ENCODE measurements at regions not wholly inside any gene's neighbourhood (a gene's known extent, or its start where the extent isn't known, plus 50 kb on each side); places are given as distances from the start of the nearest gene placed in this dataset.
"Not testable (repeated sequence)": the region's sequence is repeated elsewhere in the genome, so short reads cannot be mapped to it uniquely, and the experiment has no call there.

DNA sequence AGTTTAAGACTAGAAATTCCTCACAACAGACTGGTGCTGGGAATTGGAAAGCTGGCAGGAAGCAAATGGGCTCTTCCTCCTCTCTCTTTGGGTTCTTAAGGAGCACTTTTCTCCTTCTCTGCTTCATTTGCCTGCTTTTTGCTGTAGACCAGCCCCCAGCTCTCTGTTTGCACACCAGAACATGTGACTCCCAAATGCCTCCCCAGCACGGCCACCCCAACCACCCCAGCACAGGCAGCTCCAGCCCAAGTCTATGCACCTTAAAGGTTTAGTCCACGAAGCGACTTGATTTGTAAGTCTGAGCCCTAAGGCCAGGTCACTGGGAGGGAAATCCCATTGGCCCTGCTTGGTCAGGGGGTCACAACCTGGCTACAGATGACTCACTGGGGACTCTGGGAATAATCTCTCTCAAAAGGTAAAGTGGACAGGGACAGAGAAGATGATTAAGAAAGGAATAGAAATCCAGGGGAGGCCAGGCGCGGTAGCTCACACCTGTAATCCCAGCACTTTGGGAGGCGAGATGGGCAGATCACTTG lies 377.8 kb upstream of the PROK2 start:
- no peak for DNase-seq (ENCODE audit: low spot score)
- ChIA-PET CTCF (interaction anchor here (0.6 kb wide), 1 partner anchor 51 kb away, joined by 6 read pairs; no protein-coding TSS in a partner anchor), POLR2A (ENCODE audit: low non-redundant PET) (no interaction called here)
- TF ChIP-seq, protein P1, sequence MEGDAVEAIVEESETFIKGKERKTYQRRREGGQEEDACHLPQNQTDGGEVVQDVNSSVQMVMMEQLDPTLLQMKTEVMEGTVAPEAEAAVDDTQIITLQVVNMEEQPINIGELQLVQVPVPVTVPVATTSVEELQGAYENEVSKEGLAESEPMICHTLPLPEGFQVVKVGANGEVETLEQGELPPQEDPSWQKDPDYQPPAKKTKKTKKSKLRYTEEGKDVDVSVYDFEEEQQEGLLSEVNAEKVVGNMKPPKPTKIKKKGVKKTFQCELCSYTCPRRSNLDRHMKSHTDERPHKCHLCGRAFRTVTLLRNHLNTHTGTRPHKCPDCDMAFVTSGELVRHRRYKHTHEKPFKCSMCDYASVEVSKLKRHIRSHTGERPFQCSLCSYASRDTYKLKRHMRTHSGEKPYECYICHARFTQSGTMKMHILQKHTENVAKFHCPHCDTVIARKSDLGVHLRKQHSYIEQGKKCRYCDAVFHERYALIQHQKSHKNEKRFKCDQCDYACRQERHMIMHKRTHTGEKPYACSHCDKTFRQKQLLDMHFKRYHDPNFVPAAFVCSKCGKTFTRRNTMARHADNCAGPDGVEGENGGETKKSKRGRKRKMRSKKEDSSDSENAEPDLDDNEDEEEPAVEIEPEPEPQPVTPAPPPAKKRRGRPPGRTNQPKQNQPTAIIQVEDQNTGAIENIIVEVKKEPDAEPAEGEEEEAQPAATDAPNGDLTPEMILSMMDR (conservative IDR thresholded peaks at IDR 0.05; ENCODE audit: low read depth): no peak
- peak overlapping the region; percentile 64 for H3K27ac ChIP-seq

- peak overlapping the region; percentile 64 for H3K27ac ChIP-seq
- DNase-seq (ENCODE audit: low spot score): peak; percentile 81
- POLR2A ChIA-PET (ENCODE audit: low non-redundant PET): no interaction called here
Measured at GRCh38 chr3:72161881-72162595, 377.1 kb upstream of the PROK2 start.

DNA sequence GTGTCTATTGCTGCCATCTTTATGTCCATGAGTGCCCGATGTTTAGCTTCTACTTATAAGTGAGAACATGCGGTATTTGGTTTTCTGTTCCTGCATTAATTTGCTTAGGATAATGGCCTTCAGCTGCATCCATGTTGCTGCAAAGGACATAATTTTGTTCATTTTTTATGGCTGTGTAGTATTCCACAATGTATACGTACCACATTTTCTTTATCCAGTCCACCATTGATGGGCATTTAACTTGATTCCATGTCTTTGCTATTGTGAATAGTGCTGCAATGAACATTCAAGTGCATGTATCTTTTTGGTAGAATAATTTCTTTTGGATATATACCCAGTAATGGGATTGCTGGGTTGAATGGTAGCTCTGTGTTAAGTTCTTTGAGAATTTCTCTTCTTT lies 376.3 kb upstream of the PROK2 start:
- H3K27ac ChIP-seq; DNase-seq (ENCODE audit: low spot score); CTCF ChIA-PET; POLR2A ChIA-PET (ENCODE audit: low non-redundant PET): not testable (repeated sequence)

More at GRCh38 chr3:72161881-72162595, 377.1 kb upstream of the PROK2 start:
- CTCF ChIA-PET: no interaction called here
- TF ChIP-seq, protein P1 (conservative IDR thresholded peaks at IDR 0.05; ENCODE audit: low read depth): no peak

DNA sequence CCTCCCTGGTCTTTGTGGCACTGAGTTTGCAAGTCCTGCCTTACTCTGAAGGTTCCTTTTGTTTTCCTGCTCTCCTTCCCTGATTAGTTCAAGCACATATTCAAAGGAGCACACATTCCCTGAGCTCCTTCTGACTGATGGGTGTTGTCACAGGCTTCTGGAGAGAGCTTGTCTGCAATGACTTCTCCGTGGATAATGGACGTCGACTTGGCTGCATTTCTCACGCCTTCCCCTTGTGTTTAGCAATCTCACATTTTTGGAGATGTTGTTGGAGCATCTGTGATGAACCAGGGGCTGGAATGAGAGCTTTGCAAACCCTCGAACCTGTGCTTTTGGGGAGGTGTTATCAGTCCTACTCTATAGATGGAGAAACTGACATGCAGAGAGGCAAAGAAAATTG lies 375.4 kb upstream of the PROK2 start:
- CTCF ChIA-PET: no interaction called here
- no peak for DNase-seq (ENCODE audit: low spot score)
- TF ChIP-seq, protein P1 (conservative IDR thresholded peaks at IDR 0.05; ENCODE audit: low read depth): no peak
- H3K27ac ChIP-seq: no peak overlapping the region
- POLR2A ChIA-PET (ENCODE audit: low non-redundant PET): no interaction called here

DNA sequence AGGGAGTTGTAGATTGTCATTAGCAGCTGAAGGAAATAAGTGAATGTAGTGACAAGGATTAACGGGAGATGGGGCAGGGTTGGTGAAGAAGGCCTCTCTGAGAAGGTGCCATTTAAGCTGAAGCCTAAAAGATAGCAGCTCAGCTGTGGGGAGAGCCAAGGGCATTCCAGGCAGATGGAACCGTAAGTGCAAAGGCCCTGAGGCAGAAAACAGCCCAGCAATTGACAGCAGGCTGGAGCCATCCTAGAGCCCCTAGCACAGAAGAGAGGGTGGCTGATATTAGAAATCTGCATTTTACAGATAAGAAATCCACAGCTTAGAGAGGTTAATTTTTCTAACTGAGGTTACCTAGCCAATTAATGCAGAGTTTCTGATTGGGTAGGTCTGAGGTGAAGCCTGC lies 374.5 kb upstream of the PROK2 start:
- H3K27ac ChIP-seq: no peak overlapping the region
- CTCF ChIA-PET: no interaction called here
- TF ChIP-seq, protein P1 (conservative IDR thresholded peaks at IDR 0.05; ENCODE audit: low read depth): no peak
- DNase-seq (ENCODE audit: low spot score): no peak
- POLR2A ChIA-PET (ENCODE audit: low non-redundant PET): no interaction called here

DNA sequence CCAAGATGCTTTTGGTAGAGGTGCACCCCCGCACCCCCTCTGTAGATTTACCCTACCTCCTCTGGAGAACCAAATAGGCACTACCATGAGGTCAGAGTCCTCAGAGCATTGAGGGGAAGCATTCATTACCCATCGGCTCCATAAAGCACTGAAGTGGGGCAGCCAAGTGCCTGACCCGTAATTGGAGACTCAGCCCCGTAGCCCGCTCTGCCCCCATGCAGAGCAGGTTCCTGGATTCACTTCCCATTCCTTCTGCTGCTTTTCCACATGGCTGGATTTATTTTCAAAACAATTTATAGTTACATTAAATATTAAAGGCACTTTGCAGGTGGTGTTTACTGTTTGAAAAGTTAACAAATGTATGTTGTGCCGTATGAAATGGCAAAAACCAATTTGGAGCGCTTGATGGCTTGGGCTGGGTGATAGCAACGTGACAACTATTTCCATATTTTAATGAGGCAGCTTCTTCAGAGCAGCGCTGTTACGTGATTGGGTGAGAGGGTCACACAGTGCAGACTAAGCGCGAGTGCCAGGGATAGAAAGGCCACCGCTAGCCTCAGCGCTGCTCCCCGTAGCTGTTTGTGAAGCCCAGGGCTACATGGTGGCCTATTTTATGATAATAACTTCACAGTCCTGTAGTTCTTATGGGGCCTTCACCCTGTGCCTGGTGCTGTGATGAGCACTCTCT lies 373.8 kb upstream of the PROK2 start:
- TF ChIP-seq, protein P1 (conservative IDR thresholded peaks at IDR 0.05; ENCODE audit: low read depth): no peak
- CTCF ChIA-PET: no interaction called here
- DNase-seq (ENCODE audit: low spot score): no peak
- H3K27ac ChIP-seq: no peak overlapping the region
- POLR2A ChIA-PET (ENCODE audit: low non-redundant PET): no interaction called here
